H9 (cell line): ENCODE measurements at regions not wholly inside any gene's neighbourhood (a gene's known extent, or its start where the extent isn't known, plus 50 kb on each side); places are given as distances from the start of the nearest gene placed in this dataset.

ENCODE experiments used
- DNase-seq: peaks from one replicate; pipeline ENCODE4 v3.0.0-alpha.2; 2017
- H2AFZ ChIP-seq: one replicate; pipeline ENCODE4 v1.6.1; 2013; ENCODE audit warnings: mild to moderate bottlenecking, low read length, control low read depth, moderate library complexity
- H2AK5ac ChIP-seq: 2 replicates; pipeline ENCODE4 v1.6.1; 2013; ENCODE audit warnings: low read length, control low read depth, mixed read lengths; ENCODE audit not compliant: insufficient read length
- H2BK120ac ChIP-seq: one replicate; pipeline ENCODE4 v1.6.1; 2013; ENCODE audit warnings: low read depth, mild to moderate bottlenecking, low read length, control low read depth, inconsistent platforms; ENCODE audit not compliant: poor library complexity, severe bottlenecking
- H2BK12ac ChIP-seq: 2 replicates; pipeline ENCODE4 v1.6.1; 2013; ENCODE audit warnings: low read length, control low read depth, mixed read lengths, low read depth; ENCODE audit not compliant: insufficient read length
- H2BK15ac ChIP-seq: 2 replicates; pipeline ENCODE4 v1.6.1; 2013; ENCODE audit warnings: low read depth, low read length, control low read depth
- H2BK20ac ChIP-seq: one replicate; pipeline ENCODE4 v1.6.1; 2013; ENCODE audit warnings: low read depth, mild to moderate bottlenecking, low read length, control low read depth, inconsistent platforms; ENCODE audit not compliant: poor library complexity, severe bottlenecking
- H2BK5ac ChIP-seq: 2 replicates; pipeline ENCODE4 v1.6.1; 2013; ENCODE audit warnings: low read length, control low read depth, mixed read lengths; ENCODE audit not compliant: insufficient read length
- H3K14ac ChIP-seq: 2 replicates; pipeline ENCODE4 v1.6.1; 2013; ENCODE audit warnings: low read length, control low read depth; ENCODE audit not compliant: insufficient read depth
- H3K18ac ChIP-seq: 2 replicates; pipeline ENCODE4 v1.6.1; 2013; ENCODE audit warnings: low read depth, mild to moderate bottlenecking, mixed read lengths, low read length, control low read depth; ENCODE audit not compliant: insufficient read length
- H3K23ac ChIP-seq: 2 replicates; pipeline ENCODE4 v1.6.1; 2013; ENCODE audit warnings: low read length, control low read depth, mixed read lengths, low read depth; ENCODE audit not compliant: insufficient read length
- H3K23me2 ChIP-seq: 2 replicates; pipeline ENCODE4 v1.6.1; 2013; ENCODE audit warnings: low read depth, mild to moderate bottlenecking, mixed read lengths, low read length, control low read depth; ENCODE audit not compliant: insufficient read length, poor library complexity, severe bottlenecking
- H3K27ac ChIP-seq: 2 replicates; pipeline ENCODE4 v1.5.1; 2013; ENCODE audit warnings: low read length, control low read depth, mixed read lengths, low read depth; ENCODE audit not compliant: insufficient read length
- H3K27me3 ChIP-seq: 2 replicates; pipeline ENCODE4 v1.6.1; 2013; ENCODE audit warnings: low read length, control low read depth, inconsistent platforms; ENCODE audit not compliant: insufficient read depth
- H3K4ac ChIP-seq: 2 replicates; pipeline ENCODE4 v1.6.1; 2013; ENCODE audit warnings: low read depth, mild to moderate bottlenecking, control low read depth, inconsistent platforms, low read length, moderate library complexity
- H3K4me1 ChIP-seq: 2 replicates; pipeline ENCODE4 v1.6.1; 2013; ENCODE audit warnings: low read length, control low read depth, inconsistent platforms; ENCODE audit not compliant: insufficient read depth
- H3K4me2 ChIP-seq: 2 replicates; pipeline ENCODE4 v1.6.1; 2013; ENCODE audit warnings: low read length, control low read depth, mixed read lengths; ENCODE audit not compliant: insufficient read length, insufficient read depth
- H3K56ac ChIP-seq: 2 replicates; pipeline ENCODE4 v1.6.1; 2013; ENCODE audit warnings: low read depth, mild to moderate bottlenecking, mixed read lengths, low read length, control low read depth; ENCODE audit not compliant: insufficient read length
- H3K79me1 ChIP-seq: 2 replicates; pipeline ENCODE4 v1.6.1; 2013; ENCODE audit warnings: low read depth, mild to moderate bottlenecking, moderate library complexity, low read length, control low read depth, inconsistent platforms; ENCODE audit not compliant: insufficient read depth, poor library complexity, severe bottlenecking
- H3K79me2 ChIP-seq: 2 replicates; pipeline ENCODE4 v1.6.1; 2013; ENCODE audit warnings: low read length, control low read depth, inconsistent platforms; ENCODE audit not compliant: insufficient read depth
- H3K9ac ChIP-seq: 2 replicates; pipeline ENCODE4 v1.6.1; 2013; ENCODE audit warnings: low read length, control low read depth, mixed read lengths; ENCODE audit not compliant: insufficient read length; ENCODE audit errors: extremely low read depth
- H3K9me3 ChIP-seq: one replicate; pipeline ENCODE4 v1.6.1; 2013; ENCODE audit warnings: low read depth, low read length, inconsistent platforms; ENCODE audit not compliant: control insufficient read depth
- H3T11ph ChIP-seq: one replicate; pipeline ENCODE4 v1.6.1; 2013; ENCODE audit warnings: mild to moderate bottlenecking, low read length, control low read depth, inconsistent platforms
- H4K20me1 ChIP-seq: one replicate; pipeline ENCODE4 v1.6.1; 2013; ENCODE audit not compliant: control insufficient read depth, insufficient read length, insufficient read depth
- H4K5ac ChIP-seq: 2 replicates; pipeline ENCODE4 v1.6.1; 2013; ENCODE audit warnings: low read depth, mild to moderate bottlenecking, mixed read lengths, low read length, control low read depth; ENCODE audit not compliant: insufficient read length
- H4K8ac ChIP-seq: replicated peaks from 2 replicates; pipeline ENCODE4 v1.6.1; 2013; ENCODE audit warnings: low read length, control low read depth, mixed read lengths, low read depth; ENCODE audit not compliant: insufficient read length
- H4K91ac ChIP-seq: 2 replicates; pipeline ENCODE4 v1.6.1; 2013; ENCODE audit warnings: low read depth, mild to moderate bottlenecking, moderate library complexity, mixed read lengths, low read length, control low read depth; ENCODE audit not compliant: insufficient read length
- H3K27ac Mint-ChIP-seq, 3 experiments: 2 replicates in 2 of 3; 3 replicates in 1 of 3; pipeline ENCODE4 v1.8.0; 2020 to 2021; ENCODE audit warnings: mixed read lengths in 3 of 3, mild to moderate bottlenecking in 1 of 3, moderate library complexity in 1 of 3
- H3K27me3 Mint-ChIP-seq: 2 replicates; pipeline ENCODE4 v1.8.0; 2021; ENCODE audit warnings: low read depth, mild to moderate bottlenecking, moderate library complexity, mixed read lengths
- H3K36me3 Mint-ChIP-seq, 3 experiments: 2 replicates in 2 of 3; 3 replicates in 1 of 3; pipeline ENCODE4 v1.8.0; 2020 to 2021; ENCODE audit warnings: low read depth in 3 of 3, mixed read lengths in 3 of 3; ENCODE audit not compliant: insufficient read depth in 1 of 3
- H3K4me1 Mint-ChIP-seq, 2 experiments: 2 replicates each; pipeline ENCODE4 v1.8.0; 2020; ENCODE audit warnings: mixed read lengths in 2 of 2
- H3K4me3 Mint-ChIP-seq, 2 experiments: 2 replicates in 1 of 2; 3 replicates in 1 of 2; pipeline ENCODE4 v1.8.0; 2020 to 2021; ENCODE audit warnings: mild to moderate bottlenecking in 2 of 2, mixed read lengths in 2 of 2, moderate library complexity in 1 of 2
- H3K9me3 Mint-ChIP-seq, 2 experiments: 2 replicates in 1 of 2; 3 replicates in 1 of 2; pipeline ENCODE4 v1.8.0; 2020; ENCODE audit warnings: mild to moderate bottlenecking in 2 of 2, mixed read lengths in 2 of 2, moderate library complexity in 1 of 2
- WGBS: extraction: QIAGEN DNeasy Blood & Tissue Kit; methylation state at CpG from one replicate; pipeline ENCODE4 v1.1.7; 2013; ENCODE audit warnings: missing lambda C conversion rate, low lambda C conversion rate, mixed read lengths; ENCODE audit not compliant: insufficient read length; ENCODE audit errors: extremely low coverage; 5-methylcytosine and 5-hydroxymethylcytosine counted together
- TF ChIP-seq, protein P1 (sequence below): fragments of 200-600 bp; sonication (generic); conservative IDR thresholded peaks from 3 replicates; pipeline ENCODE4 v1.8.0; 2021; ENCODE audit warnings: antibody characterized with exemption, mild to moderate bottlenecking

DNA sequence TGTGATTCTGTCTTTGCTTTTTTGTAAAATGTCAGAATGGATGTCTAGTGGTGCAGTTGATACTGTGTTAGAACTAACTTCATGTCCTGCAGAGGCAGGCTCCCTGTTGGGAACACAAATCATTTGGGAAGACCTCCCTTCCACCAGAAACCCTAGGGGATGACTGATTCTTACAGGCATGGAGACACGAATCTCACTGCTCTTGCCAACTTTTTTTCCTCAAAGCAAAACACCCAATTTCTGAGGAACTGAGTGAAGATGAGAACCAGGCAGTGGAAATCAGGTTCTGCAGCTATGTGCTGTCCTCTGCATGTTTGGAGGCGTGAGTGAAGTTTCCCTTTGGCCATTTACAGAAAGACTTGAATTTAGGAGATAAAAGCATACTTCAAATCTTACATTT, 87.5 kb upstream of the CSNK1A1L start:
- no peak overlapping the region for H4K8ac ChIP-seq
- no peak overlapping the region for H3K27ac ChIP-seq
- no peaks in the 10 kb centered on the region for H4K20me1 ChIP-seq
- H3K4me1 Mint-ChIP-seq, result peaks cover 8 to 16% of the 10 kb centered on the region in 2 experiments
- H2BK120ac ChIP-seq, result no peak overlapping the region
- H2AK5ac ChIP-seq, result no peak overlapping the region
- no peaks in the 10 kb centered on the region; the same call in 1 of the 2 replicates for H3K4me1 ChIP-seq
- no peak overlapping the region for H3K27ac Mint-ChIP-seq
- no peak overlapping the region for H3K4me2 ChIP-seq
- no peaks in the 10 kb centered on the region for H3K23me2 ChIP-seq
- no CpG with 5 or more reads among the region's 2 CpGs for WGBS
- no peak overlapping the region for H3T11ph ChIP-seq
- TF ChIP-seq, protein P1, sequence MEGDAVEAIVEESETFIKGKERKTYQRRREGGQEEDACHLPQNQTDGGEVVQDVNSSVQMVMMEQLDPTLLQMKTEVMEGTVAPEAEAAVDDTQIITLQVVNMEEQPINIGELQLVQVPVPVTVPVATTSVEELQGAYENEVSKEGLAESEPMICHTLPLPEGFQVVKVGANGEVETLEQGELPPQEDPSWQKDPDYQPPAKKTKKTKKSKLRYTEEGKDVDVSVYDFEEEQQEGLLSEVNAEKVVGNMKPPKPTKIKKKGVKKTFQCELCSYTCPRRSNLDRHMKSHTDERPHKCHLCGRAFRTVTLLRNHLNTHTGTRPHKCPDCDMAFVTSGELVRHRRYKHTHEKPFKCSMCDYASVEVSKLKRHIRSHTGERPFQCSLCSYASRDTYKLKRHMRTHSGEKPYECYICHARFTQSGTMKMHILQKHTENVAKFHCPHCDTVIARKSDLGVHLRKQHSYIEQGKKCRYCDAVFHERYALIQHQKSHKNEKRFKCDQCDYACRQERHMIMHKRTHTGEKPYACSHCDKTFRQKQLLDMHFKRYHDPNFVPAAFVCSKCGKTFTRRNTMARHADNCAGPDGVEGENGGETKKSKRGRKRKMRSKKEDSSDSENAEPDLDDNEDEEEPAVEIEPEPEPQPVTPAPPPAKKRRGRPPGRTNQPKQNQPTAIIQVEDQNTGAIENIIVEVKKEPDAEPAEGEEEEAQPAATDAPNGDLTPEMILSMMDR, result no peak
- H2BK20ac ChIP-seq, result no peak overlapping the region
- H3K27me3 ChIP-seq, result no peaks in the 10 kb centered on the region
- H2BK15ac ChIP-seq, result no peak overlapping the region
- no peak overlapping the region for H2AFZ ChIP-seq
- H2BK5ac ChIP-seq, result no peak overlapping the region
- no peak overlapping the region for H3K9ac ChIP-seq
- DNase-seq, result no peak
- no peaks in the 10 kb centered on the region for H3K79me2 ChIP-seq
- no peak overlapping the region for H4K5ac ChIP-seq
- H3K4me3 Mint-ChIP-seq, result no peak overlapping the region
- H3K9me3 ChIP-seq, result no peaks in the 10 kb centered on the region
- H3K36me3 Mint-ChIP-seq, result no peaks in the 10 kb centered on the region
- no peaks in the 10 kb centered on the region for H3K27me3 Mint-ChIP-seq
- H3K14ac ChIP-seq, result no peak overlapping the region
- H3K23ac ChIP-seq, result no peak overlapping the region
- H2BK12ac ChIP-seq, result no peak overlapping the region
- H3K4ac ChIP-seq, result no peak overlapping the region
- no peak overlapping the region for H3K18ac ChIP-seq
- no peaks in the 10 kb centered on the region for H3K79me1 ChIP-seq
- peaks cover 3 to 4% of the 10 kb centered on the region in 2 experiments; a peak in 2 of 5 replicates for H3K9me3 Mint-ChIP-seq
- no peak overlapping the region for H3K56ac ChIP-seq
- H4K91ac ChIP-seq, result no peak overlapping the region
